Transverse colon (tissue), 4 donors: ENCODE measurements at regions not wholly inside any gene's neighbourhood (a gene's known extent, or its start where the extent isn't known, plus 50 kb on each side); places are given as distances from the start of the nearest gene placed in this dataset.
A peak's percentile ranks its signal among the peaks of the same experiment; 100 is the strongest.
"Not testable (repeated sequence)": the region's sequence is repeated elsewhere in the genome, so short reads cannot be mapped to it uniquely, and the experiment has no call there.

Source experiments
- DNase-seq: peaks from one replicate; pipeline ENCODE4 v3.0.0-alpha.2; 2019
- H3K27ac ChIP-seq, 4 donors: fragments of 200-600 bp; sonication (generic); 2 replicates each; pipeline ENCODE4 v1.5.1; 2016 to 2018; ENCODE audit warnings: inconsistent platforms in 4 of 4
- H3K27me3 ChIP-seq: fragments of 200-600 bp; sonication (generic); 2 replicates; pipeline ENCODE4 v1.5.1; 2017; ENCODE audit warnings: inconsistent platforms
- H3K36me3 ChIP-seq, 4 donors: fragments of 200-600 bp; sonication (generic); 2 replicates each; pipeline ENCODE4 v1.5.1; 2017 to 2019; ENCODE audit warnings: inconsistent platforms in 4 of 4
- H3K4me1 ChIP-seq, 4 donors: fragments of 200-600 bp; sonication (generic); 2 replicates each; pipeline ENCODE4 v1.5.1; 2017 to 2020; ENCODE audit warnings: inconsistent platforms in 4 of 4
- H3K4me3 ChIP-seq, 4 donors: fragments of 200-600 bp; sonication (generic); 1 replicate in 1 of 4; 2 replicates in 3 of 4; pipeline versions ENCODE4 v1.5.1 to v1.6.1; 2017 to 2019; ENCODE audit warnings: inconsistent platforms in 4 of 4
- H3K9me3 ChIP-seq, 2 donors: fragments of 200-600 bp; sonication (generic); 2 replicates each; pipeline ENCODE4 v1.5.1; 2017 to 2019; ENCODE audit warnings: inconsistent platforms in 2 of 2
- EP300 ChIP-seq: sonication (generic); formaldehyde crosslinking; IDR thresholded peaks from one replicate; pipeline ENCODE4 v1.6.1; 2017; ENCODE audit warnings: antibody characterized with exemption, low read depth
- POLR2A ChIP-seq: fragments of 450-650 bp; IDR thresholded peaks from one replicate; pipeline ENCODE4 v1.6.1; 2016; ENCODE audit warnings: antibody characterized with exemption, mild to moderate bottlenecking, moderate library complexity
- POLR2AphosphoS5 ChIP-seq, 3 donors: sonication (generic); formaldehyde crosslinking; IDR thresholded peaks; one replicate each; pipeline ENCODE4 v1.6.1; 2016; ENCODE audit warnings: antibody characterized with exemption in 3 of 3
- WGBS, 2 donors: methylation state at CpG; one replicate each; pipeline ENCODE4 v1.1.5; 2018; ENCODE audit warnings: low coverage in 1 of 2; 5-methylcytosine and 5-hydroxymethylcytosine counted together
- in situ Hi-C, 4 donors: fragments of 200-750 bp; cut with MboI; loops; one replicate each; pipeline versions ENCODE4 v1.15.0 to v1.15.1; 2017; ENCODE audit warnings: low sequenced_read_pairs in 3 of 4, low pct_ligation_motif_present in 1 of 4, low pct_unique_long_range_greater_than_20kb in 1 of 4
- intact Hi-C: fragments of 100-400 bp; cut with DNase I; formaldehyde crosslinking; loops from one replicate; pipeline ENCODE4 v1.15.1; 2023; ENCODE audit warnings: low total_unique reads
- TF ChIP-seq, protein P1 (sequence below), 5 experiments: fragments of 200-600 bp in 3 of 5; fragments of 450-650 bp in 2 of 5; sonication (generic) in 3 of 5; IDR thresholded peaks; 1 replicate in 2 of 5; 2 replicates in 3 of 5; pipeline ENCODE4 v1.5.1; 2016 to 2017; ENCODE audit warnings: antibody characterized with exemption in 5 of 5, inconsistent platforms in 3 of 5, mild to moderate bottlenecking in 2 of 5, moderate library complexity in 1 of 5

GRCh38 chr6:167669870-167670802, 156.6 kb upstream of the AFDN start:
- WGBS, 2 donors, result 87% methylated on average over 26 of the region's 26 CpGs; no CpG with 5 or more reads in 1 of the 2 donors
- Histone ChIP-seq H3K4me3 (no peak overlapping the region), H3K4me1 (peaks cover 0 to under 1% (median 0%) of the 10 kb centered on the region in 4 donors), H3K36me3 (no peaks in the 10 kb centered on the region), H3K27ac (no peak overlapping the region), H3K27me3 (no peaks in the 10 kb centered on the region), H3K9me3 (no peaks in the 10 kb centered on the region)
- intact Hi-C loops (no loop called here), in situ Hi-C loops (no loop called here)
- no peak for TF ChIP-seq EP300
- TF ChIP-seq POLR2AphosphoS5 (IDR thresholded peaks at IDR 0.05), result no peak
- TF ChIP-seq POLR2A, result no peak
- TF ChIP-seq, protein P1, sequence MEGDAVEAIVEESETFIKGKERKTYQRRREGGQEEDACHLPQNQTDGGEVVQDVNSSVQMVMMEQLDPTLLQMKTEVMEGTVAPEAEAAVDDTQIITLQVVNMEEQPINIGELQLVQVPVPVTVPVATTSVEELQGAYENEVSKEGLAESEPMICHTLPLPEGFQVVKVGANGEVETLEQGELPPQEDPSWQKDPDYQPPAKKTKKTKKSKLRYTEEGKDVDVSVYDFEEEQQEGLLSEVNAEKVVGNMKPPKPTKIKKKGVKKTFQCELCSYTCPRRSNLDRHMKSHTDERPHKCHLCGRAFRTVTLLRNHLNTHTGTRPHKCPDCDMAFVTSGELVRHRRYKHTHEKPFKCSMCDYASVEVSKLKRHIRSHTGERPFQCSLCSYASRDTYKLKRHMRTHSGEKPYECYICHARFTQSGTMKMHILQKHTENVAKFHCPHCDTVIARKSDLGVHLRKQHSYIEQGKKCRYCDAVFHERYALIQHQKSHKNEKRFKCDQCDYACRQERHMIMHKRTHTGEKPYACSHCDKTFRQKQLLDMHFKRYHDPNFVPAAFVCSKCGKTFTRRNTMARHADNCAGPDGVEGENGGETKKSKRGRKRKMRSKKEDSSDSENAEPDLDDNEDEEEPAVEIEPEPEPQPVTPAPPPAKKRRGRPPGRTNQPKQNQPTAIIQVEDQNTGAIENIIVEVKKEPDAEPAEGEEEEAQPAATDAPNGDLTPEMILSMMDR (IDR thresholded peaks at IDR 0.05), result no peak
- DNase-seq, result no peak

GRCh38 chr6:167670938-167671338, 155.8 kb upstream of the AFDN start:
- Histone ChIP-seq H3K36me3 (no peaks in the 10 kb centered on the region), H3K27me3 (no peaks in the 10 kb centered on the region), H3K4me1 (peaks cover 0 to 7% (median 4%) of the 10 kb centered on the region in 4 donors), H3K27ac (no peak overlapping the region), H3K4me3 (no peak overlapping the region), H3K9me3 (no peaks in the 10 kb centered on the region)
- in situ Hi-C loops (no loop called here), intact Hi-C loops (no loop called here)
- no peak for DNase-seq
- TF ChIP-seq, protein P1 (IDR thresholded peaks at IDR 0.05), result no peak
- no peak for TF ChIP-seq POLR2AphosphoS5 (IDR thresholded peaks at IDR 0.05)
- no peak for TF ChIP-seq POLR2A
- 50 to 92% methylated on average over 1 to 7 of the region's 7 CpGs for WGBS, 2 donors

- H3K27me3 ChIP-seq, H3K27ac ChIP-seq, H3K4me3 ChIP-seq, H3K4me1 ChIP-seq, in situ Hi-C loops, H3K36me3 ChIP-seq, intact Hi-C loops, DNase-seq, H3K9me3 ChIP-seq: not testable (repeated sequence)
- TF ChIP-seq, protein P1 (IDR thresholded peaks at IDR 0.05), result peak in 1 of 5 experiments; percentile 11
- WGBS, 2 donors, result 87 to 88% methylated on average over 3 of the region's 3 CpGs
These were observed 155.2 kb upstream of the AFDN start for GRCh38 chr6:167671379-167671976.

DNA sequence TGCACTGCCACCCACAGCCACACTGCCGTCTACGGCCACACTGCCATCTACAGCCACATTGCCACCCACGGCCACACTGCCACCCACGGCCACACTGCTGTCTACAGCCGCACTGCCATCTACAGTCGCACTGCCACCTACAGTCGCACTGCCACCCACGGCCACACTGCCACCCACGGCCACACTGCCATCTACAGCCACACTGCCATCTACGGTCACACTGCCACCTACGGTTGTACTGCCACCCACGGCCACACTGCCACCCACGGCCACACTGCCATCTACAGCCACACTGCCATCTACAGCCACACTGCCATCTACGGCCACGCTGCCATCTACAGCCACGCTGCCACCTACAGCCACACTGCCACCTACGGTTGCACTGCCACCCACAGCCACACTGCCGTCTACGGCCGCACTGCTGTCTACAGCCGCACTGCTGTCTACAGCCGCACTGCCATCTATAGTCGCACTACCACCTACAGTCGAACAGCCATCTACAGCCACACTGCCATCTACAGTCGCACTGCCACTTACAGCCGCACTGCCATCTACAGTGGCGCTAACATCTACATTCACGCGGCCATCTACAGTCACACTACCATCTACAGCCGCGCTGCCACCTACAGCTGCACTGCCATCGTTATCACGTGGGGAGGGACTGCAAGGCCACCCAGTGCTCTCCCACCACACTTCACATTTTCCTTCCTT, 154.6 kb upstream of the AFDN start:
- TF ChIP-seq POLR2A, result no peak
- TF ChIP-seq, protein P1 (IDR thresholded peaks at IDR 0.05), result no peak
- TF ChIP-seq POLR2AphosphoS5 (IDR thresholded peaks at IDR 0.05), result no peak
- no peak for TF ChIP-seq EP300
- 91 to 97% methylated on average over 13 to 33 of the region's 33 CpGs for WGBS, 2 donors
- H3K4me1 ChIP-seq, result peaks cover 7 to 14% (median 10%) of the 10 kb centered on the region in 4 donors
- DNase-seq, result no peak
- H3K4me3 ChIP-seq, result no peak overlapping the region
- no peak overlapping the region for H3K27ac ChIP-seq
- H3K9me3 ChIP-seq, result no peaks in the 10 kb centered on the region
- intact Hi-C loops (no loop called here), in situ Hi-C loops (no loop called here)
- no peaks in the 10 kb centered on the region for H3K27me3 ChIP-seq
- H3K36me3 ChIP-seq, result no peaks in the 10 kb centered on the region
